IMR-90 (cell line): ENCODE measurements at regions not wholly inside any gene's neighbourhood (a gene's known extent, or its start where the extent isn't known, plus 50 kb on each side); places are given as distances from the start of the nearest gene placed in this dataset.

Experiments
- BHLHE40 ChIP-seq: fragments of 150-350 bp; IDR thresholded peaks from 2 replicates; pipeline ENCODE4 v1.6.1; 2016; ENCODE audit warnings: mild to moderate bottlenecking, low read depth, low read length
- CEBPB ChIP-seq: IDR thresholded peaks from 2 replicates; pipeline ENCODE4 v1.6.1; 2012; ENCODE audit warnings: low read depth, low read length, improper control_type of control experiment
- CHD1 ChIP-seq: IDR thresholded peaks from 2 replicates; pipeline ENCODE4 v1.6.1; 2012; ENCODE audit warnings: low read depth, low read length, improper control_type of control experiment
- CTCF ChIP-seq: conservative IDR thresholded peaks from 2 replicates; pipeline ENCODE4 v1.5.1; 2012; ENCODE audit warnings: mild to moderate bottlenecking, low read depth, low read length, improper control_type of control experiment
- MXI1 ChIP-seq: IDR thresholded peaks from 2 replicates; pipeline ENCODE4 v1.6.1; 2012; ENCODE audit warnings: low read depth, mild to moderate bottlenecking, low read length, moderate library complexity, borderline replicate concordance
- POLR2A ChIP-seq: IDR thresholded peaks from 2 replicates; pipeline ENCODE4 v1.6.1; 2012; ENCODE audit warnings: mild to moderate bottlenecking, low read depth, low read length
- RAD21 ChIP-seq: IDR thresholded peaks from 2 replicates; pipeline ENCODE4 v1.6.1; 2012; ENCODE audit warnings: low read length, improper control_type of control experiment
- RFX5 ChIP-seq: IDR thresholded peaks from 2 replicates; pipeline ENCODE4 v1.8.0; 2012; ENCODE audit warnings: low read depth, mild to moderate bottlenecking, low read length, moderate library complexity
- TF ChIP-seq, protein P1 (sequence below): fragments of 150-350 bp; IDR thresholded peaks from 2 replicates; pipeline ENCODE4 v1.6.1; 2017; ENCODE audit warnings: mild to moderate bottlenecking, antibody characterized with exemption, low read length, low read depth

DNA sequence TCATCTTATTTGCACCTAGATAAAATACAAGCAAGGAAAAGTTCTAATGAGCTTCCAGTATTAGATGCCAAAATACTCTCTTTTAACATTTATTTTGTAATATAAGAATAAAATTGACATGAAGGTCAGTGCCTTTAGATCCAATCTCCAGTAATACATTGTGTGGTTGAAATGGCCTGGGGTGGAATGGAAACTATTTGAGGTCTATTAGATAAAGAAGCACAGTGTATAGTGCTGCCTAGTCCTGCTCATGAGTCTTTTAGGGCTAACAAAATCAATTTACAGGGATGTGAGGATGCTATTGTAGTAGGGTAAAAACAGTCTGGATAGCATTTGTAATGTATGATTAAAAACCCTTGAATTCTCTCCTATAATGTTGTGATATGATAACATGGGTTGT, 84.5 kb upstream of the ETV1 start:
- TF ChIP-seq POLR2A (no peak), RAD21 (no peak), BHLHE40 (no peak), CTCF (no peak), CEBPB (no peak), RFX5 (no peak), MXI1 (no peak), CHD1 (no peak)
- TF ChIP-seq, protein P1, sequence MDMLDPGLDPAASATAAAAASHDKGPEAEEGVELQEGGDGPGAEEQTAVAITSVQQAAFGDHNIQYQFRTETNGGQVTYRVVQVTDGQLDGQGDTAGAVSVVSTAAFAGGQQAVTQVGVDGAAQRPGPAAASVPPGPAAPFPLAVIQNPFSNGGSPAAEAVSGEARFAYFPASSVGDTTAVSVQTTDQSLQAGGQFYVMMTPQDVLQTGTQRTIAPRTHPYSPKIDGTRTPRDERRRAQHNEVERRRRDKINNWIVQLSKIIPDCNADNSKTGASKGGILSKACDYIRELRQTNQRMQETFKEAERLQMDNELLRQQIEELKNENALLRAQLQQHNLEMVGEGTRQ = no peak
